ENCODE measurements at regions not wholly inside any gene's neighbourhood (a gene's known extent, or its start where the extent isn't known, plus 50 kb on each side); places are given as distances from the start of the nearest gene placed in this dataset.

DNA sequence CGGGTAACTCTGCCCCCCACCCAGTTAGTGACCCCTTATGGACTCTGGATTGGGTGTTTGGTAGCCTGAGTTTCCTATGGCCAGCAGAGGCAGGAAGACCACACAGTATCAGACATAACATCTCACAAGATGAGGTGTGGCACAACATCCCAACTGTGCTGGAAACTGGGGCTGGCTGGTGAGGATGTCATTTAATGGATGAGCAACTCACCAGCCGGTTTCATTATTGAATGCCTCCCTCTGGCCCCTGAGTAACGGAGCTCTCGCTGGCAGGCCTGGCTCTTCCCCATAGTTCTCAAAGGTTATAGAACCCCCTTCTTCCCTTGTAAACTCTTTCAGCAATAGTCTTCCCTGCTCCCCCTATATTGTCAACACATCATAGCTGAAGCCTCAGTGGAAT, 195.0 kb downstream of the BCL11A start:
- POLR2A ChIA-PET: no interaction called here
- Histone ChIP-seq H3K27ac (ENCODE audit: low read length) (no peak overlapping the region), H3K27me3 (ENCODE audit: control insufficient read depth, insufficient read depth, low read length) (peaks cover 2% of the 10 kb centered on the region), H3K36me3 (ENCODE audit: control insufficient read depth, insufficient read depth, low read length) (no peaks in the 10 kb centered on the region), H3K9me3 (ENCODE audit: control insufficient read depth, insufficient read depth, low read depth, low read length) (no peaks in the 10 kb centered on the region), H3K4me3 (ENCODE audit: low read depth in 2 of 2, low read length in 2 of 2) (no peak overlapping the region), H3K4me1 (ENCODE audit: control insufficient read depth, insufficient read depth, low read length) (no peaks in the 10 kb centered on the region)
- intact Hi-C loops (cut with micrococcal nuclease; ENCODE audit: unreplicated experiment): no loop called here
- DNase-seq (ENCODE audit: low read depth, low spot score) (no peak), ATAC-seq (no peak)
- TF ChIP-seq CTCF (IDR thresholded peaks at IDR 0.05): no peak
- BruUV-seq (replicated peaks): no TSS peak
- in situ Hi-C loops (cut with HindIII; ENCODE audit: low pct_unique_long_range_greater_than_20kb, low sequenced_read_pairs): no loop called here
- CTCF ChIA-PET: no interaction called here

DNA sequence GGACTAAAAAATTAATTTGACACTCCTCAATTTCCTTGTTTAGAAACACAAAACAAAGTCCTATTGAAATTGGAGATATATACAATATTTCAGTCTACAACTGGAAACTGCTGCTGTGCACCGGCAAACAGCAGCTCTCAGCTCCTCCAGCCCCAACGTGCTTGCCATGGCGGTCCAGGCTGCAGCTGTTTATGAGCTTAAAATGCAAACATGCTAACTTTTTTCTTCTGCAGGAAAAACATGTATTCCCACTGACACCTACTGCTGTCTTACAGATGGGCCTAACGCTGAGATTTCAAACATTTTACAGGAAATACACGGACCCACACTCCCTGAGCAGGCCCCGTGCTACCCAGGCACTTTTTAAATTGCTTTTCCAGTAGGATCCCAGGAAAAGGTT, 195.5 kb downstream of the BCL11A start:
- no peak for ATAC-seq
- Histone ChIP-seq H3K4me1 (ENCODE audit: control insufficient read depth, insufficient read depth, low read length) (no peaks in the 10 kb centered on the region), H3K27me3 (ENCODE audit: control insufficient read depth, insufficient read depth, low read length) (peaks cover 2% of the 10 kb centered on the region), H3K36me3 (ENCODE audit: control insufficient read depth, insufficient read depth, low read length) (no peaks in the 10 kb centered on the region), H3K9me3 (ENCODE audit: control insufficient read depth, insufficient read depth, low read depth, low read length) (no peaks in the 10 kb centered on the region), H3K27ac (ENCODE audit: low read length) (no peak overlapping the region), H3K4me3 (ENCODE audit: low read depth in 2 of 2, low read length in 2 of 2) (no peak overlapping the region)
- ChIA-PET CTCF (no interaction called here), POLR2A (no interaction called here)
- no peak for DNase-seq (ENCODE audit: low read depth, low spot score)
- in situ Hi-C loops (cut with HindIII; ENCODE audit: low pct_unique_long_range_greater_than_20kb, low sequenced_read_pairs) (no loop called here), intact Hi-C loops (cut with micrococcal nuclease; ENCODE audit: unreplicated experiment) (no loop called here)
- TF ChIP-seq REST (IDR thresholded peaks at IDR 0.05; ENCODE audit: insufficient read depth in 1 of 2, low read depth in 2 of 2, low read length in 1 of 2) (no peak), TCF7L2 (IDR thresholded peaks at IDR 0.05; ENCODE audit: low read depth, low read length) (no peak), CTCF (IDR thresholded peaks at IDR 0.05) (no peak), SIN3A (IDR thresholded peaks at IDR 0.05; ENCODE audit: borderline replicate concordance, insufficient read depth, low read depth, low read length) (no peak), POLR2AphosphoS5 (IDR thresholded peaks at IDR 0.05; ENCODE audit: low read depth, low read length) (no peak)
- no TSS peak for BruUV-seq (replicated peaks)

DNA sequence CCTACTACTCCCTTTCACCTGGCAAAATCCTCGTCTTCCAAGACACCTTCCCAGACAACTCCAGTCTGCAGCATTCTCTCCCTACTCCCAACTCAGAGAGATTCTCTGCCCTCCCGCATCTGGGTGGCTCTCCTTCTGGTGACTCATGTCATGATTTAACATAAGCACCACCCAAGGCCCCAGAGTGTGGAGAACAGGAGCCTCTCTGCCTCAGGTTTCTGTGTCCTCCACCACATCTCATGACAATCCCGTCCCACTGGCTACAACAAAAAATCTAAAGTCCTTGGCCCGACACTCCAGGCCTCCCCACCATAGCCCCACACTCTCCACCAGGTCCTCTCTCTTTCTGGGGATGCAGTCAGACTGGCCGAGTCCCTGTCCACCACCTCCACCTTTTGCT, 197.1 kb downstream of the BCL11A start:
- POLR2A ChIA-PET: no interaction called here
- H3K36me3 ChIP-seq (ENCODE audit: control insufficient read depth, insufficient read depth, low read length): no peaks in the 10 kb centered on the region
- H3K4me1 ChIP-seq (ENCODE audit: control insufficient read depth, insufficient read depth, low read length): no peaks in the 10 kb centered on the region
- ATAC-seq: no peak
- H3K27me3 ChIP-seq (ENCODE audit: control insufficient read depth, insufficient read depth, low read length): peaks cover 2% of the 10 kb centered on the region
- in situ Hi-C loops (cut with HindIII; ENCODE audit: low pct_unique_long_range_greater_than_20kb, low sequenced_read_pairs): no loop called here
- no peaks in the 10 kb centered on the region for H3K9me3 ChIP-seq (ENCODE audit: control insufficient read depth, insufficient read depth, low read depth, low read length)
- BruUV-seq (replicated peaks): no TSS peak
- no peak overlapping the region for H3K4me3 ChIP-seq (ENCODE audit: low read depth in 2 of 2, low read length in 2 of 2)
- H3K27ac ChIP-seq (ENCODE audit: low read length): no peak overlapping the region
- no peak for DNase-seq (ENCODE audit: low read depth, low spot score)
- intact Hi-C loops (cut with micrococcal nuclease; ENCODE audit: unreplicated experiment): no loop called here
- TF ChIP-seq SIN3A (IDR thresholded peaks at IDR 0.05; ENCODE audit: borderline replicate concordance, insufficient read depth, low read depth, low read length) (no peak), TCF7L2 (IDR thresholded peaks at IDR 0.05; ENCODE audit: low read depth, low read length) (no peak), CTCF (IDR thresholded peaks at IDR 0.05) (no peak), POLR2AphosphoS5 (IDR thresholded peaks at IDR 0.05; ENCODE audit: low read depth, low read length) (no peak), REST (IDR thresholded peaks at IDR 0.05; ENCODE audit: insufficient read depth in 1 of 2, low read depth in 2 of 2, low read length in 1 of 2) (no peak)
- CTCF ChIA-PET: no interaction called here
